ENCODE measurements at regions not wholly inside any gene's neighbourhood (a gene's known extent, or its start where the extent isn't known, plus 50 kb on each side); places are given as distances from the start of the nearest gene placed in this dataset.

- DNase-seq, result no peak
- no peaks in the 10 kb centered on the region for H3K36me3 ChIP-seq
- intact Hi-C loops (cut with DNase I), result no loop called here
- no peaks in the 10 kb centered on the region for H3K27me3 ChIP-seq
- H3K4me1 ChIP-seq, result peaks cover 0 to 10% (median 9%) of the 10 kb centered on the region in 4 donors
- no peak overlapping the region for H3K27ac ChIP-seq
- TF ChIP-seq POLR2AphosphoS5 (IDR thresholded peaks at IDR 0.05), result no peak
- TF ChIP-seq EP300 (IDR thresholded peaks at IDR 0.05), result no peak
- no peak for TF ChIP-seq POLR2A (IDR thresholded peaks at IDR 0.05)
- TF ChIP-seq CTCF (IDR thresholded peaks at IDR 0.05), result no peak
- no peak overlapping the region for H3K4me3 ChIP-seq
- H3K9me3 ChIP-seq, result no peaks in the 10 kb centered on the region
- 88 to 91% methylated on average over 5 of the region's 5 CpGs for WGBS, 2 donors
Observed at GRCh38 chr7:81235997-81236396, 317.1 kb upstream of the SEMA3C start.

- Histone ChIP-seq H3K27me3 (no peaks in the 10 kb centered on the region), H3K4me3 (no peak overlapping the region), H3K27ac (no peak overlapping the region), H3K36me3 (no peaks in the 10 kb centered on the region), H3K4me1 (peaks cover 0 to 11% (median 9%) of the 10 kb centered on the region in 4 donors), H3K9me3 (no peaks in the 10 kb centered on the region)
- no peak for DNase-seq
- intact Hi-C loops (cut with DNase I), result no loop called here
- no peak for TF ChIP-seq POLR2A (IDR thresholded peaks at IDR 0.05)
- no peak for TF ChIP-seq CTCF (IDR thresholded peaks at IDR 0.05)
- no peak for TF ChIP-seq POLR2AphosphoS5 (IDR thresholded peaks at IDR 0.05)
- TF ChIP-seq EP300 (IDR thresholded peaks at IDR 0.05), result no peak
- 70 to 91% methylated on average over 1 of the region's 1 CpG for WGBS, 2 donors
Observed at GRCh38 chr7:81234896-81235295, 316.0 kb upstream of the SEMA3C start.

DNA sequence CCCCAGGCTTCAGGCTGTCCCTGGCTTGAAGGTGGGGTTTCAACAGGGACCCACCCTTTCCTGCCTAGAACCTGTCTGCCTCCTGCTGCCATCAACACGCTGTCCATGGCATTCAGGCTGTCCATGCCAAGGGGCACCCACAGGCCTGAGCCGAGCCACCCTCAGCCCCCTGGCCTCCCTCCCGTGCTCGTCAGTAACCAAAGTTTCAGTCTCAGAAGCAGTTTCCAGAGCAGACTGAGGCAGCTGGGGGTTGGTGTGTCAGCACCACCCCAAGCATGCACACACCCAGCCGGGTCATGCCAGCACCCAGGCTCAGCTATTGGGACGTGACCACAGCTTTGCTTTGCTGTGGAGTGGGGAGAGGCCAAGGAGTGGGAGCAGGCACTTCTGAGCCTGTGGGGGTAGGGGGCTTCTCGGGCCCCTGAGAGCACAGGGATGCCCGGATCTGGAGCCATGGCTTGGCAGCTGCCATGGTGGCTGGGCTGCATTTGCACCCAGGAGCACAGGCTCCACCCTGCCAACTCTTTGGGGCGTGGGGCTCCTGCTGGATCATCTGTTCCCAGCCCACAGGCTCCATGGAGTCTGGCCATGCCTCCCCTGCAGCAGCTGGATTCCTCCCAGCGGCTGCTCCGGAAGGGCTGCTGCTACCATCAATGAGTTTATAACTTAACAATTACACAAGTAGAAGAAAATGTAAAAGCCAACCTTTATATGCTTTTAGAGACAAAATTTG is 314.5 kb upstream of the SEMA3C start:
- Histone ChIP-seq H3K4me1 (peaks cover 0 to 11% (median 9%) of the 10 kb centered on the region in 4 donors), H3K27me3 (no peaks in the 10 kb centered on the region), H3K27ac (no peak overlapping the region), H3K9me3 (no peaks in the 10 kb centered on the region), H3K36me3 (no peaks in the 10 kb centered on the region), H3K4me3 (no peak overlapping the region)
- WGBS, 2 donors, result 88 to 91% methylated on average over 11 of the region's 11 CpGs
- intact Hi-C loops (cut with DNase I), result no loop called here
- DNase-seq, result no peak
- TF ChIP-seq POLR2AphosphoS5 (IDR thresholded peaks at IDR 0.05), result no peak
- no peak for TF ChIP-seq EP300 (IDR thresholded peaks at IDR 0.05)
- no peak for TF ChIP-seq POLR2A (IDR thresholded peaks at IDR 0.05)
- TF ChIP-seq CTCF (IDR thresholded peaks at IDR 0.05), result no peak

- Histone ChIP-seq H3K36me3 (no peaks in the 10 kb centered on the region), H3K27me3 (no peaks in the 10 kb centered on the region), H3K27ac (no peak overlapping the region), H3K4me3 (no peak overlapping the region), H3K9me3 (no peaks in the 10 kb centered on the region), H3K4me1 (peaks cover 0 to 11% (median 9%) of the 10 kb centered on the region in 4 donors)
- no peak for TF ChIP-seq EP300 (IDR thresholded peaks at IDR 0.05)
- no peak for TF ChIP-seq POLR2A (IDR thresholded peaks at IDR 0.05)
- TF ChIP-seq CTCF (IDR thresholded peaks at IDR 0.05), result no peak
- TF ChIP-seq POLR2AphosphoS5 (IDR thresholded peaks at IDR 0.05), result no peak
- WGBS, 2 donors, result 50 to 66% methylated on average over 8 of the region's 8 CpGs
- intact Hi-C loops (cut with DNase I), result no loop called here
- DNase-seq, result no peak
Observed at GRCh38 chr7:81232084-81232799, 313.4 kb upstream of the SEMA3C start.

Measured in sigmoid colon (tissue), 6 donors.